ENCODE measurements at regions not wholly inside any gene's neighbourhood (a gene's known extent, or its start where the extent isn't known, plus 50 kb on each side); places are given as distances from the start of the nearest gene placed in this dataset.
"Not testable (repeated sequence)": the region's sequence is repeated elsewhere in the genome, so short reads cannot be mapped to it uniquely, and the experiment has no call there.

DNA sequence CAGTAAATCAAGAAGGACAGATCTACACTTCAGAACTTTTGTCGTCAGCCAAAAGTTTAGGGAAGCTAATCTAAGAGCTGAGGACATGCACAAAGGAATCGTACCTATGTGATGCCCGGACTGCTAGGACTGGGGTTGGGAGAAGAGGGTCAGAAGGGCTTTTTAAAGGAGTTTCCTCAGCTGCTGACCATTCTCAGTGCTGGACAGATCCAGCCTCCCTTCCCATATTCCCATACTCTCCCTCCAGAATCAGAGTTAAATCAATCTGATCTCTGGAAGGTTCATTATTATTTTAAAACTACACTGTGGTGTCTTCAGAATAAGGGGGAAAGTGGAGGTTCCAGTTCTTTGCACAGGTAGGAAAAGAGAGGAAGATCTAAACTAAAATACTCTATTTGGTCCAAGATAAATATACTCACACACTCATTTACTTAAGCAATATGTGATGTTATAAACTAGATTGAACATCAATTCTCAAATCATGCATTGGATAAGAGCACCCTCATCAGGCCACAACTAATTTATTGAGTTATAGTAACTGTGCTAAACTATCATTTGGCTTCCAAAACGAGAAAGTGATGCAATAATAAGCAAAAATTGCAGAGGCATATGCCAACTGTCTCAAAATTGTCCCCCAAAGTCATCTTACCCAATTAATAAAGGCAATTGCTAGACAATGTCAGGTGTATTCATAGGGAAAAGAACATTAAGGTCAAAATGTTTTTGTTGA, 124.7 kb downstream of the HNRNPD start:
- no peak for DNase-seq (ENCODE audit: extremely low read depth, low read depth, low spot score)

DNA sequence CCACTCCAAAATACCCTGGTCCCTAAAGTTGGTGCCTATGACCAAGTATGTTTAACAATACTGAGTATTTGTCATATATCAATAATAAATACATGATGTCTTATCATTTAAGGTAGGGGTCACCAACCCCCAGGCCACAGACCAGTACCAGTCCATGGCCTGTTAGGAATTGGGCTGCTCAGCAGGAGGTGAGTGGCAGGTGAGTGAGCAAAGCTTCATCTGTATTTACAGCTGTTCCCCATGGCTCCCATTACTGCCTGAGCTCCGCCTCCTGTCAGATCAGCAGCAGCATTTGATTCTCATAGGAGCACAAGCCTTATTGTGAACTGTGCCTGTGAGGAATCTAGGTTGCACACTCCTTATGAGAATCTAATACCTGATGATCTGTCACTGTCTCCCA, 126.2 kb downstream of the HNRNPD start:
- DNase-seq (ENCODE audit: extremely low read depth, low read depth, low spot score) = no peak

DNA sequence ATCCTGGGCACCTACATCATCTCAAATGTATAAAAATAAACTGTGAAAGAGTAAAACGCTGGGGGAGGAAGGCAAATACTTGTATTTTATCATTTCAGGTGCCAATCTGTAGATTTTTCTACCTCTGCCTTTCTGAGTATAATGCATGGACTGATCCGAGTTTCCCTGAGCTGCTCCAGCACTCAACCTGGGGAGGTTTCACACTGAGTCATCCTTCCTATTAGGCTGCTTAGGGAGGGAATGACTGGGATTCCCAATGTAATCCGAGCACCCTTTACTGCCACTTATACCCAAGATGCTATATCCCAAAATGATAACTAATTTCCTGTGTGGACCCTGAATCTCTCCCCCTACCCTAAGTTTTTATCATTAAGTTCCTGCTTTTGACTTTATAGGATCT, 126.6 kb downstream of the HNRNPD start:
- no peak for DNase-seq (ENCODE audit: extremely low read depth, low read depth, low spot score)

DNA sequence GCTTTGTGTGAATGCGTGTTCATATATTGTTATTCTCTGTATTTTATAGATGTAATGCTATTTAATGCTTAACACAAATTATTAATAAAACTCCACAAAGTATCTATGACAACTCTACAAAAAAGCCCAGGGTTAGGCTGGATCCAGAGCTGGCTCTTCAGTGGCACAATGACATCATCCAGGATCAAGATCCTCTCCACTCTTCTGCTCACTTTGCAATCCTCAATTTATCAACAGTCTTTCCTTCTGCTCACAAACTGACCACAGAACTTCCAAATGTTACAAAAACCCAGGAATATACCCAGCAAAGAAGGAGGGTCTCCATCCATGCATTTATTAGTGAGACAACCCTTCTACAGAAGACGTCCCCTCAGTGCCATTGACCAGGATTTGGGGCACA, 132.3 kb downstream of the HNRNPD start:
- no peak for DNase-seq (ENCODE audit: extremely low read depth, low read depth, low spot score)

DNA sequence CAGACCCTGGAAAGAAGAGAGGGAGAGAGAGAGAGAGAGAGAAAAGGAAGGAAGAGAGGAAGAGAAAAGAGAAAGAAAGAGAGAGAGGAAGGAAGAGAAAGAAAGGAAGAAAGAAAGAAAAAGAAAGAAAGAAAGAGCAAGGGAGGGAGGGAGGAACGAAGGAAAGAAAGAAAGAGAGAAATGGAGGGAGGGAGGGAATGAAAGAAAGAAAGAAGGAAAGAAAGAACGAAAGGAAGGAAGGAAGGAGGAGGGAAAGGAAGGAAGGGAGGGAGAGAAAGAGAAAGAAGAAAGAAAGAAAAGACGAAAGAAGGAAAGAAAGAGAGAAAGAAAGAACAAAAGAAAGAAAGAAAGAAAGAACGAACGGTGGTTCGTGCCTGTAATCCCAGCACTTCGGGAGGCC, 133.4 kb downstream of the HNRNPD start:
- no peak for DNase-seq (ENCODE audit: extremely low read depth, low read depth, low spot score)

DNA sequence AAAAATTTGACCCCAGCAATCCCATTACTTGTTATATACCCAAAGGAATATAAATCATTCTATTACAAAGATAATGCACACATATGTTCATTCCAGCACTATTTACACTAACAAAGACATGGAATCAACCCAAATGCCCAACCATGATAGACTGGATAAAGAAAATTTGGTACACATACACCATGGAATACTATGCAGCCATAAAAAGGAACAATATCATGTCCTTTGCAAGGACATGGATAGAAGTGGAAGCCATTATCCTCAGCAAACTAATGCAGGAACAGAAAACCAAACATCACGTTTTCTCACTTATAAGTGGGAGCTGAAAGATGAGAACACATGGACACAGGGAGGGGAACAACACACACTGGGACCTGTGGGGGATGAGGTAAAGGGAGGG, 136.6 kb downstream of the HNRNPD start:
- not testable (repeated sequence) for DNase-seq (ENCODE audit: extremely low read depth, low read depth, low spot score)

GRCh38 chr4:82235346-82235745, 138.4 kb downstream of the HNRNPD start:
- no peak for DNase-seq (ENCODE audit: extremely low read depth, low read depth, low spot score)

GRCh38 chr4:82232891-82233290, 140.9 kb downstream of the HNRNPD start:
- no peak for DNase-seq (ENCODE audit: extremely low read depth, low read depth, low spot score)

GRCh38 chr4:82231806-82232205, 142.0 kb downstream of the HNRNPD start:
- no peak for DNase-seq (ENCODE audit: extremely low read depth, low read depth, low spot score)

DNA sequence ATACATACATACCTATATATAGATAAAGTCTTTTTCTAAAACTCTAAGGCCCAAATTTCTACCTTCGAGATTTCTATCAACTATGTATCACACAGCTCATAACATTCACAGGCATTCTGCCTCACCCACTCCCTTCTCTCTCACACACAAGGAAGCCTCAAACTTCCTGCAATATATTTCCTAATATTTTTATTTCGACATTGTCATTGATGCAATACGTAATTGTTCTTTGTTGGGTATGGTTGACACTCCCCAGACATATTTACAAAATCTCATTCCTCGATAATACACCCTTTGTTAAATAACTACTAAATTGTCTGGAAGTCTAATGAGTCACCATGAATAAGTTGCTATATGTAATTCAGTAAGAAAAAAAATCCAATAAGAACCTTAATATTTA, 143.5 kb downstream of the HNRNPD start:
- DNase-seq (ENCODE audit: extremely low read depth, low read depth, low spot score) = no peak

DNA sequence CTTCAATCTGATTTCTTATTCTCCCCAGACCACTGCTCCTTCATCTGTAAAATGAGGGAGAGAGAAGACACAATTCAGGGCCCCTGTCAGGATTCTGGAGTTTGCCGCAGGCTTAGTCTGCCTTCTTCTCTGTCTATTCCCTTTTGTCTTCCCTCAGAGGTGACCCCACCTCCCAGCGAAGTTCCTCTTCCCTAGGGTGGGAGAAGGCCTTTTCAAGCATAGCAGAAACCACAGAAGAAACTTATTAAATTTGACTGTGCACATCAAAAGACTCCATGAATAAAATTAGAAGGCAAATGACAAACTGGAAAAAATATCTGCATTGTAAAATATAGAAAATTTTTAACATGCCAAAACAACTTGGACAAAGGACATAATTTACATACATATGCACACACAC, 148.8 kb downstream of the HNRNPD start:
- DNase-seq (ENCODE audit: extremely low read depth, low read depth, low spot score) = no peak

DNA sequence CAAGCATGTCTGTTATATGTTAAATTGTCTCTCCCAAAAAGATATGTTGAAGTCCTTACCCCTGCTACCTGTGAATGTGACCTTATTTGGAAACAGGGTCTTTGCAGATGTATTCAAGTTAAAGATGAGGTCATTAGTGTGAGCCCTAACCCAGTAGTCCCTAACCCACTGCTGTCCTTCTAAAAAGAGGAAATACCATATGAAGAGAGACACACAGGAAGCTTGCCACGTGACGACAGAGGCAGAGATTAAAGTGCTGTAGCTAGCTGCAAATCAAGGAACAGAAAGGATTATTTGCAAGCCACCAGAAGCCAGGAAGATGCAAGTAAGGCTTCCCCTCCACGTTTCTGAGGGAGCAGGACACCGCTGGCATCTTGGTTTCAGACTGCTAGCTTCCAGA, 150.1 kb downstream of the HNRNPD start:
- DNase-seq (ENCODE audit: extremely low read depth, low read depth, low spot score) = no peak

- DNase-seq (ENCODE audit: extremely low read depth, low read depth, low spot score) = no peak
Observed at GRCh38 chr4:82219346-82219745, 154.4 kb downstream of the HNRNPD start.

GRCh38 chr4:82217986-82218715, 155.6 kb downstream of the HNRNPD start:
- DNase-seq (ENCODE audit: extremely low read depth, low read depth, low spot score) = no peak

DNA sequence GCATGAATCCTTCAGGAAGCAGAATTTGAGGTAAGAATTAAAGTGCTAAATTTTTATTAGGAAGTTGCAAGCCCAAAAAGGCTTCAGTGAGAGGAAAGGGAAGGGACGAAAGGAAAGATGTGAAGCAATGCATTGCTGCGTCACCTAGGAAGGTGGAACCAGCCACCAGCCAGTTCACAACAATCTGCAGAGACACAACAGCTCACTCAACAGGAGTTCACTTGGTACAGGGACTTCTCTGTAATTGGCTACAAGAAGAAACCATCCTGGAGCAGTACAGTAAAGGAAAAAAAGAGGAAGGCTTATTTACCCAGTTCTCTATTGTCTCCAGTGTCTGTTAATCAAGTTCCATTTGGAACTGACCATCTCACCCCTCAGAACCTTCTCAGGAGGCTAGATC, 157.6 kb downstream of the HNRNPD start:
- no peak for DNase-seq (ENCODE audit: extremely low read depth, low read depth, low spot score)

- no peak for DNase-seq (ENCODE audit: extremely low read depth, low read depth, low spot score)
Observed at GRCh38 chr4:82215800-82216199, 158.0 kb downstream of the HNRNPD start.

GRCh38 chr4:82215039-82215438, 158.8 kb downstream of the HNRNPD start:
- no peak for DNase-seq (ENCODE audit: extremely low read depth, low read depth, low spot score)

- DNase-seq (ENCODE audit: extremely low read depth, low read depth, low spot score) = no peak
Observed at GRCh38 chr4:82213485-82214417, 160.0 kb downstream of the HNRNPD start.

GRCh38 chr4:82201805-82202641, 171.8 kb downstream of the HNRNPD start:
- peak; percentile 12 for DNase-seq (ENCODE audit: extremely low read depth, low read depth, low spot score)

DNA sequence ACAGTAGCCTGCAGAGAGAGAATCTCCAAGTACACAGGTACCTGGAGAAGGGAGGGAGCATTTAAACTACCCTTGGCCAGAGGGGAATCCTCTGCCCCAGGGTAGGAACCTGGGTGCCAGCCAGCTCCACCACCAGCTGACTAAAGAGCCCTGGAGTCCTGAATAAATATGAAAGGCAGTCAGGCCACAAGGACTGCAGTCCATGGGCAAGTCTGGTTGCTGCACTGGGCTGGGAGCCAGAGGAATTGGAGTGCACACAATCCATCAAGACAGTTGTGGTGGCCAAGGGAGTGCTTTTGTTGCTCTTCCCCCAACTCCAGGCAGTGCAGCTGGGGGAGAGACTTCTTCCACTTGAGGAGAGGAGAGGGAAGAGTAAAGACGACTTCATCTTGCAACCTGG, 172.5 kb downstream of the HNRNPD start:
- DNase-seq (ENCODE audit: extremely low read depth, low read depth, low spot score) = no peak

GRCh38 chr4:82200046-82200445, 173.7 kb downstream of the HNRNPD start:
- DNase-seq (ENCODE audit: extremely low read depth, low read depth, low spot score) = no peak

Data from glomerular endothelial cell (primary cell).